ENCODE measurements at regions not wholly inside any gene's neighbourhood (a gene's known extent, or its start where the extent isn't known, plus 50 kb on each side); places are given as distances from the start of the nearest gene placed in this dataset.

- DNase-seq, result no peak
- Mint-ChIP-seq H3K27me3 (ENCODE audit: low read depth, poor library complexity) (no peaks in the 10 kb centered on the region), H3K27ac (no peak overlapping the region), H3K4me1 (peaks cover 18% of the 10 kb centered on the region), H3K9me3 (peaks cover 4% of the 10 kb centered on the region), H3K36me3 (ENCODE audit: low read depth) (no peaks in the 10 kb centered on the region), H3K4me3 (no peak overlapping the region)
- no peak for TF ChIP-seq CTCF (IDR thresholded peaks at IDR 0.05)
These were observed 222.8 kb upstream of the TBL1XR1 start for GRCh38 chr3:177419904-177420601.

GRCh38 chr3:177420651-177421480 is 223.6 kb upstream of the TBL1XR1 start:
- Mint-ChIP-seq H3K27ac (peak overlapping the region; percentile 33), H3K9me3 (peaks cover 8% of the 10 kb centered on the region), H3K4me1 (peaks cover 22% of the 10 kb centered on the region), H3K4me3 (no peak overlapping the region), H3K36me3 (ENCODE audit: low read depth) (no peaks in the 10 kb centered on the region), H3K27me3 (ENCODE audit: low read depth, poor library complexity) (no peaks in the 10 kb centered on the region)
- DNase-seq, result no peak
- no peak for TF ChIP-seq CTCF (IDR thresholded peaks at IDR 0.05)

- Mint-ChIP-seq H3K27me3 (ENCODE audit: low read depth, poor library complexity) (no peaks in the 10 kb centered on the region), H3K9me3 (peaks cover 12% of the 10 kb centered on the region), H3K36me3 (ENCODE audit: low read depth) (no peaks in the 10 kb centered on the region), H3K27ac (no peak overlapping the region), H3K4me3 (no peak overlapping the region), H3K4me1 (peaks cover 28% of the 10 kb centered on the region)
- no peak for TF ChIP-seq CTCF (IDR thresholded peaks at IDR 0.05)
- DNase-seq, result no peak
These were observed 224.2 kb upstream of the TBL1XR1 start for GRCh38 chr3:177421481-177421785.

GRCh38 chr3:177424521-177424920 is 227.2 kb upstream of the TBL1XR1 start:
- Mint-ChIP-seq H3K27ac (no peak overlapping the region), H3K4me1 (peaks cover 50% of the 10 kb centered on the region), H3K27me3 (ENCODE audit: low read depth, poor library complexity) (no peaks in the 10 kb centered on the region), H3K36me3 (ENCODE audit: low read depth) (no peaks in the 10 kb centered on the region), H3K9me3 (peaks cover 24% of the 10 kb centered on the region), H3K4me3 (no peak overlapping the region)
- TF ChIP-seq CTCF (IDR thresholded peaks at IDR 0.05), result no peak
- no peak for DNase-seq

- H3K4me1 Mint-ChIP-seq, result peaks cover 54% of the 10 kb centered on the region
- H3K36me3 Mint-ChIP-seq (ENCODE audit: low read depth), result no peaks in the 10 kb centered on the region
- no peak overlapping the region for H3K27ac Mint-ChIP-seq
- DNase-seq, result no peak
- H3K27me3 Mint-ChIP-seq (ENCODE audit: low read depth, poor library complexity), result no peaks in the 10 kb centered on the region
- H3K4me3 Mint-ChIP-seq, result no peak overlapping the region
- peaks cover 23% of the 10 kb centered on the region for H3K9me3 Mint-ChIP-seq
- TF ChIP-seq CTCF (IDR thresholded peaks at IDR 0.05), result no peak
These were observed 227.8 kb upstream of the TBL1XR1 start for GRCh38 chr3:177425042-177425441.
